Smooth muscle cell of the brain vasculature (primary cell): ENCODE measurements at regions not wholly inside any gene's neighbourhood (a gene's known extent, or its start where the extent isn't known, plus 50 kb on each side); places are given as distances from the start of the nearest gene placed in this dataset.

ENCODE experiments used
- DNase-seq: peaks from one replicate; pipeline ENCODE4 v3.0.0-alpha.2; 2012; ENCODE audit warnings: low read depth, low spot score

GRCh38 chr17:77417575-77417974 is 276.8 kb downstream of the SEC14L1 start:
- no peak for DNase-seq

DNA sequence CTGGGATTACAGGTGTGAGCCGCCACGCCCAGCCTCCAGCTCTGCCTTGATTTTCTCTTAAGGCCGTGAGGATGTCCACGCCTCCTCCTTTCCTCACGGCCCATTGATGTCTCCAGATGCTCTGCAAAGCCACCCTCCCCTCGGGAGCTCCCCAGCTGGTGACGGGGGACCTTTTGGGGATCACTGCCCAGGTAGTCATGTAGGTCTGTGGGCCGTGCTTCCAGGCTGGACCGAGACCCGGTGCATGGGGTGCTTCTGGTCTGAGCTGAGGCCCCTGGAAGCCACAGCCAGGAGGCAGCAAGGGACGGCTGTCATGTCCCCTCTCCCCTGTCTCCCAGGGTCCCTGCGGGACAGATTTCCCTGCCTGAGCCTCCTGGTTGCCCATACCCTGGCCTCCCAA is 277.8 kb downstream of the SEC14L1 start:
- no peak for DNase-seq

DNA sequence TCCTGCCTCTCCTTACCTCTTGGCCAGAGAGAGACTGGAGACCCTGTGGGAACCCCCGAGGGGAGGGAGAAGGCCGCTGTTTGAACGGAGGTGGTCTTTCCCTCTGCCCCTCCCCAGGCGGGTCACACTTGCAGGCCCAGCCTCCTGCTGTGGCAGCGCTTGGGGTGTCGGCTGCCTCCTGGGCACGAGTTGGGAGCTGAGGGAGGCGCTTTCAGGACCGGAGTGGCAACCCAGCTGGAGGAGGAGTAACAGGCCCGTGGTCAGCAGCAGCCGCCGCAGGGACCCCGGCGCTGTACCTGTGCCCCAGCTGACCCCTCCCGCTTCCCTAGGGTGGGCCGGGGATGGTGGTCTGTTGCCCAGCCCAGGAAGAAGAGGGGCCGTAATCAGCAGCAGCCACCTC is 278.3 kb downstream of the SEC14L1 start:
- no peak for DNase-seq

GRCh38 chr17:77419547-77420094 is 278.9 kb downstream of the SEC14L1 start:
- DNase-seq, result no peak

- no peak for DNase-seq
Observed at GRCh38 chr17:77420095-77420803, 279.5 kb downstream of the SEC14L1 start.

GRCh38 chr17:77420804-77421629 is 280.2 kb downstream of the SEC14L1 start:
- no peak for DNase-seq

GRCh38 chr17:77421630-77421972 is 280.8 kb downstream of the SEC14L1 start:
- no peak for DNase-seq

DNA sequence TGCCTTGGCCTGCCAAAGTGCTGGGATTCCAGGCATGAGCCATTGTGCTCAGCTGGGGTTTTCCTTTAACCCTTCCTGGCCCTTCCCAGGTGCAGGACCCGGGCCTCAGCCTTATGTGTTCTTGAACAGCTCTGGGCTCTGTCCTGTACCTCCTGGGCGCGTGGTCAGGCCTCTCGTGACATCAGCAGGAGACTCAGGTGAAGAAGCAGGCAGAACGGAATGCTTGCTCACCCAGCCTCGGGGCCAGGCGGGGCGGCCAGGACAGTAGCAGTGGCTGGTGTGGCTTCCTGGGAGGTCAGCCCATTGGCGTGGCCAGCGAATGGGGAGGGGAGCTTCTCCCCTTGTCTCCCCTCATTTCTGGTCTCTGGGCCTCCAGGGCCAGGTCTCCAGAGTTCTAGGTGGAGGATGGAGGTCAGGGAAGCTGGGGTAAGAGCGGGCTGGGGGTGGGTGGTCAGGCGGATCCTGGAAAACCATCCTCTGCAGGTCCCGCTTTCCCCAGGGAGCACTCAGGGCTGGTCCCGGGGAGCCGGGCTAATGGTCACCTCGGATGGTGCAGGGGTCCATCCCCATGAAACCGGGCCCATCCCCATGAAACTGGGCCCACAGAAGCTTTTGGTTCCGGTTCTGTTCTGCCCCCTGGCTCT is 281.5 kb downstream of the SEC14L1 start:
- DNase-seq, result no peak

GRCh38 chr17:77422748-77423113 is 282.0 kb downstream of the SEC14L1 start:
- no peak for DNase-seq

DNA sequence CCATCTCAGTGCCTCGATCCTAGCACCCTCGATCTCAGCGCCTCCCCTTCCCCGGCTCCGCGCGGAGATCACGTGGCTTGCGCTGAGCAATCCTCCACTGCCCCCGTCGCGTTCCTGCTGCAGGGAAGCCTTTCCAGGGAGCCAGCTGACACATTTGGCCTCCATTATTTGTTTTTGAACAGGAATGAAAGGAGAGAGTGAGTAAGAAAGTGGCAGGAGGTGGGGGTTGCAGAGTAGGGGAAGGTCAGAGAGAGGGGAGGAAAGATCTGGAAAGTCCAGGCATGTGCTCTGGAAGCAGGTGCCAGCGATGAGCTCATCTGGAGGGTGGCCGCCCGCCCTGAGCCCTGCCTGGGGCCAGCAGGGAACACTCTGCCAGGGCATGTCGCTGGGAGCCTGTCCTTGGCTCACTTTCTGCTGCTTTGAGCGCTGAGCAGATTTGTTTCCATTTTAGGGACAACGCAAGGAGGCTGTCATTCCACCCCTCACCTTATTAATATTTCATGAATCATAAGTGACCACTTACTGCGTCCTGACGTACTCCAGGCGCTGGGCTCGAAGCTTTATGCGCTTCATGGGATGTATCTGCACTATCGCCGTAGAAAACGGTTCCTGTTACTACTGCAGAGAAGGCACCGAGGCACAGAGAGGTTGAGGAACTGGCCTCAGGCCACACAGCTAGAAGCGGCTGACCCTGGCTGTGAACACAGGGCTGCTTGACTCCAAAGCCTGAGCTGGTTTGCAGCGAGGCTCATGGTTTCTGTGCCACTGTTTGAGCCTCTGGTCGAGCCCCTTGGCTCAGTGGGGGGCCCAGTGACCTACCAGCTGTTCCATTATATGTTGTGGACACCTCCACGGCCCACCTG is 283.1 kb downstream of the SEC14L1 start:
- DNase-seq, result no peak

DNA sequence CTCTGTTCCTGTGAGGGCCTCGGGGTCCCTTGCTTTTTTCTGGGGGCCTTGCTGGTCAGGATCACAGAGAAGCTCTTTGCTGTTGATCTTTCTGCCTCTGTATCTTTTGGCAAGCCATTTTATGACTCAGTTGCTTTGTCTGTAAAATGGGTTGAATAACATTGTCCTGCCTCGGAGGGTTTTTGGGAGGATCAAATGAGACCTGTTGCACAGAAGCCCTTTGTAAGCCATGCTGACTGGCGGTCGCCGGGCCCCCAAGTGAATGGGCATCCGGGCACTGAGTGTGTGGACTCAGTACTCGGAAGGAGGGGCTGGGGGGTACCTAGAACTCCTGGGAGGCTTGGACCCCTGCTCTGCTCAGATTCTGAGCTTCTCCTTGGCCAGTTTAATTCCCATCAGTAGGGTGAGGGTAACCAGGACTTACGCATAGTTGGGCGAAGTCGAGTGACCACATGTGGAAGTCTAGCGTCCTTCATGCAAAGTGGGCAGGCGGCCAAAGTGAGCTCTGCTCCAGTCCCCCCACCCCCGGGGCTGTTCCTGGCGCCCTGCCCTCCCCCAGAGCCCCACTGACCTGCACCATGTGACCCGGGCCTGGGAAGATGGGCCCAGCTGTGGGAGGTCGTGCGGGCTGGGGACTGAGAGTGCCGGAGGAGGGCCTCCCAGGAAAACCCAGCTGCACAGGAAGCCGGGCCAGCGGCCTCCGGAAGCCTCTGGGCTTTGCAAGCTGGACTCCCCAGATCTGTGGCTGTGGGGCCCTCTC is 284.0 kb downstream of the SEC14L1 start:
- peak; percentile 96 for DNase-seq

DNA sequence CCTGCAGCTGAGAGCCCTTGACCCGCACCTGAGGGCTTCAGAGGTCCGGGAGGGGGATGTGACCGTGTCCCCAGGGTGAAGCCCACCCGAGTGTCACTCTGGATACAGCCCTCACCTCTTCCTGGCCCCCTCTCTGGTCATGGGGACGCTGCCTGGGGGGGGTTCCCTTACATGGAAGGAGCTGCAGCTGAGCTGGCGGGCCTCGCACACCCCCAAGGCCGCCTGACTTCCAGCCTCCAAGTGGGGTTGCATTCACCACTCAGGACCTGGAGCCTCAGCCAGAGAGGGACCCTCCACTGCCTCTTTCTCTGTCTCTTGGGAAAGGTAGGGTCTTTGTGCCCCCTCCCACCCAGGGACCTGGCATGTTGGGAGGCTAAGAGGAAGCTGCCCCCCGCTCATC is 284.6 kb downstream of the SEC14L1 start:
- no peak for DNase-seq

DNA sequence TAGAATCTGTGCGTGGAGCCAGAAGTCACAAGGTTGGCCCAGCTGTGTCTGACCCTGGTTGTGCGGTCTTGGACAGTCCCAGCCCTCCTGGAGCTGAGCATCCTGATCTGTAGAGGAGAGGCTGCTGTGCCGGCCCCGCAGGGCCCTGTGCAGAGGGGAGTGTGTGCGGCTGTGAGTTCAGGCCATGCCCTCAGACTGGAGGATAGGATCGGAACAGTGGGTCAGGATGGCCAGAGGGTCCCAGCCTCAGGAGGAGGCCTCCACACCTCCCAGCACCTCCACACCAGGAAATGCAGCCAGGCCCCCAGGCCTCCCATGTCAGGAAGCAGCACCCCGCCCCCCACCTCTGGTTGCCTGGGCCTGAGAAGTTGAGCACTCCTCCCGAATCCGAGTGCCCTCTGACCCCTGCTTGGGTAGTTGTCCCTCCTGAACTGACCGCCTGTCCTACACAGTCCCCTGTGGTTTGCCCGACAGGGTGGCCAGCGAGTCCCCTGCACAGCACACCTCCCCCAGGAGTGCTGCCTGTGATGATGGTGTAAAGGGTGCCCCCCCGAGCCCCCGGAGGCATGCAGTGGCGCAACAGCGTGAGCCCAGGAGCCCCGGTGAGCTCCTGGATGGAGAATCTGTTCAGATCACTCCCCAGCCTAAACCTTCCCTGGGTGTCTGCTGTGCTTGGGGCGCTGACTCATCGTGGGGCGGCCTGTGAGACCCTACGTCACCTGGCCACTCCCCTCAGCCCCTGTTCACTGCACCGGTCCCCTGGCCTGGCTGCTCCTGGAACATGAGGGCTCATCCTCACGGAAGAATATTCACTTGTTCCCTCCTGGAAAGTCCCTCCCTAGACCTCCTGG is 285.2 kb downstream of the SEC14L1 start:
- no peak for DNase-seq

DNA sequence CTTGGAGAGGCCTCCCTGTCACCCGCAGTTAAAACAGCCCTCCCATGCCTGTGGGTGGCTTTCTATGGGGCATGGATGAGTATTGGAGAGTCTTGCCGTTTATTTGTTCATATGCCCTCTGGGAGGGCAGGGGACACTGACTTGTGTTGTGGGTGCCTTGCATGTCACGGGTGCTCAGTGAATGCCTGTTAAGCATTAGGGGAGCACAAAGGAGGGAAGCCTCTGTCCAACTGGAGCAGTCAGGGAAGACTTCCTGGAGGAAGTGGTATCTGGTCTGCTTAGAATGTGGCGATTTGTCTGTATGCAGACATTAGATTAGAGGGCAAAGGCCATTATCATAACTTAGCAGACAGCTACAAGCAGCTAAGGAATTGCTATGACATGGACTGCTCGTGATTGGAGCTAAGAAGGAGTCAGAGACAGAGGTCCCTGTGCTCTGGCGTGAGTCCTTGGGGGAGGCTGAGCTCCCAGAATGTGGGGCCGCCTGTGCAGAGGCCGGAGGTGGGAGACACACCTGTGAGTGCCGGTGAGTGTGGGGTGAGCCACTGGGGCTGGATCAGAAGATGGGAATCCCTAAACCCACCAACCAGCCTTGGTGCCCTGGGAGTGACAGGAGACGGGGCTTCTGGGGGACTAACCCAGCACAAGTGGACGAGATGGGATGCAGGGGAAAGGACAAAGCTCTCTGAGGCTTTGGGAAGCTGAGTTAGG is 286.1 kb downstream of the SEC14L1 start:
- DNase-seq, result no peak

DNA sequence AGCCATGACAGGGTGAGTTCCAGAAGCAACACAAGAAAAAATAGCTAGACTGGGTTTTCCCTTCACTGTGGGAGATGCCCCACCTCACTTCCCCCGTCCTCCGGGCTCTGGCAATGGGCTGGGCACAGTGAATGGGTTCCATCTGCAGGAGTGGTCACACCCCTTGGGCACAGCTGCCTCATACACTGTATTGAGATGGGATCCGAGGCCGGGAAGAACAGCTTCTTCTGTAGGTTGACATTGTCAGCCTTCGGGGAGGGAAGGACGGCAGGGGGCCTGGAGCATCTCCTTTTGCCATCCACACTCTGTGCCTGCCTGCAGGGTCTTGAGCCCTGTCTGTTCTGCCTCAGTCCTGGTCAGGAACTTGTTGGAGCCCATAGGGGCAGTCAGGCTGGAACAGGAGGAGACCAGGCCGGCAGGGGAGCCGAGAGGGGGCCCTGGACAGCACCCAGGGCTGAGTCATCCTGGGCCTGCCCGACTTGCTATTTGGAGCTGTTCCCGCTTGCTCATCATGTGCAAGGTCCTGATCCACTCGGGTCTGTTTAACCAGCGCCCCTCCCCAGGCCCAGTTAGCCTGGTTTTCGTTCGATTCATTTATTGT is 286.7 kb downstream of the SEC14L1 start:
- no peak for DNase-seq

DNA sequence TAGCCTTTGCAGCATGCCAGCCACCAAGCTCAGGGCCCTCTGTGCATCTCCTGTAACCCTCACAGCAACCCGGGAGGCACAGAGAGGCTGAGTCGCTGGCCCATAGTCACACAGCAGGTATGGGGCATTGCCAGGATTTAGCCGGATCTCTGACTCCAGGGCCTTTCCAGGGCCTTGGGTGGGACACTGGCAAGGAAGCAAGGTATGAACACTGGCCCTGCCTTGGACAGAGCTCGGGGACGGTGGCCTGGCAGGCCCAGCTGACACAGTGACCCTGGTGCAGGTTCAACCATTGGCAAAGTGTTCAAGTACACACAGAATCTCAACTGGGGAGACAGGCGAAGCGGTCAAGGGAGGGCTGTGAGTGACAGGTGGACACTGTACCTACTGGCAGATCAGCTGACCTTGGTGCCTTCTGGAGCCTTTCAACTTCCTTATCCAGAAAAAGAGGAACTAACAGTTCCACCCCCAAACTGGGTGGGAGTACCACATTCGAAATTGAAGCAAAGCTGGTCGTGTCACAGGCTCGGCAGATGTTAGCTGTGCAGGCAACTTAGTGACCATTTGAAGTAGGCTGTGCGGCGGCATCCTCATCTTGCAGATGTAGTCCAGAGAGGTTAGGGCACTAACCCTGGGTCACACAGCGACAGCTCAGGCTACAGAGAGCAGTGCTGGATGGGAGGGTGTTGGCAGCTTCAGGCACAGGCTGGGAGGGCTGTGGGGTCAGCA is 287.4 kb downstream of the SEC14L1 start:
- DNase-seq, result no peak

DNA sequence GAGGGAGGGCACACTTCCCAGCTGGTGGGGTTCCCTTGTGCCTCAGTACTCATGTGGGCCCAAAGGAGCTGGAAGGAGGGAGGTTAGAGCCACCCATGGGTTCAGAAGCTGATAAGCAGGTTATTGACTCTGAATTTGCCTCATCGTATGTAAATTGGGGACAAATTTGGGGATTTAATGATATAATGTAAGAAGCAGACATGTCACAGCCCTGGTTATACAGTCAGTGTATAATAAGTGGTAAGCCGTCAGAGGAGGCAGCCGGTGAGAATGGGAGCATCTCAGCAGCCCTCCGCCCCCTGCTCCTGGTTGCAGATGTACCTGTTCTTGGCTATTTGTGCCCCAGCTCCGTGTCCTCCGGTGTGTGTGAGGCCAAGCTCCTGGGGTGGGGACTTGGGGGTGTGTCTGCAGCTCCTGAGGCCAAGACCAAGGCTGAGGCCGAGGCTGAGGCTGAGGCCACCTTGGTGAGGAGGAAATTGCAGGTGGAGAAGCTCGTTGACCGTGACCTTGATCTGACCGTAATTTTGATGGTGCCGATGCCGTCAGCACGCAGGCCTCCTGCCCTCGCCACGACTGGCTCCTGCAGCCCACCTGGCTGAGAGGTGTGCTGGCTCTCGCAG is 288.1 kb downstream of the SEC14L1 start:
- no peak for DNase-seq
